ES-I3 (cell line): ENCODE measurements at regions not wholly inside any gene's neighbourhood (a gene's known extent, or its start where the extent isn't known, plus 50 kb on each side); places are given as distances from the start of the nearest gene placed in this dataset.

Experiments
- H3K36me3 ChIP-seq: 2 replicates; pipeline ENCODE4 v1.6.1; 2013; ENCODE audit warnings: mild to moderate bottlenecking, low read length, control low read depth, moderate library complexity; ENCODE audit not compliant: insufficient read depth
- H3K4me1 ChIP-seq: 2 replicates; pipeline ENCODE4 v1.6.1; 2013; ENCODE audit warnings: mild to moderate bottlenecking, control low read depth, low read length; ENCODE audit not compliant: insufficient read depth
- H3K9ac ChIP-seq: 2 replicates; pipeline ENCODE4 v1.6.1; 2013; ENCODE audit warnings: low read depth, mild to moderate bottlenecking, low read length, moderate library complexity
- H3K9me3 ChIP-seq: 2 replicates; pipeline ENCODE4 v1.6.1; 2013; ENCODE audit warnings: mild to moderate bottlenecking, low read length, moderate library complexity; ENCODE audit not compliant: control insufficient read depth, insufficient read depth

DNA sequence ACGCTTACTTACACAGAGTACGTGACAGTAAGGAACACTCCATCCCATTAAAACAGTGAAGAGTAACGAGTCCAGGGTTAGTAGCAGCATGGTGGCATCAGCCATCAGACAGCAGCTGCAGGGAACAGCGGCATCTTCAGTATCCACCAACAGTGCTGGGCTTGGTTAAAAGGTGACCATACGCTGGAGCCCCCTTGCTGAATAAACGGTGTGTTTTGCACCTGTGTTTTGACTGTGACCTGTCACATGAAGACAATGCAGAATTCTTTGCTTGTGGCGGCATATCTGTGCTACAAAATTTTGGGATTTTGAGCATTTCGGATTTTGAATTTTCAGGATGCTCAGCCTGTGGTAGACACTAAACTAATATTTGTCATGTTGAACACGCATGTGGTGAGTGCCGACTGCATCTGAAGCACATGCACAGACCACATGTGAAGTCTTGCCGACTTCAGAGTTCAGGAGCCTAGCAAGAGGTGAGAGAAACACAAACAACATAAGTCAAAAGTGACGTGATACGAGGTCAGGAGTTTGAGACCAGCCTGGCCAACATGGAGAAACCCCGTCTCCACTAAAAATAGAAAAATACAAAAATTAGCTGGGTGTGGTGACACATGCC is 69.3 kb upstream of the FRMD1 start:
- H3K9me3 ChIP-seq: no peaks in the 10 kb centered on the region
- H3K4me1 ChIP-seq: no peaks in the 10 kb centered on the region; the same call in 1 of the 2 replicates
- no peaks in the 10 kb centered on the region for H3K36me3 ChIP-seq
- H3K9ac ChIP-seq: no peak overlapping the region

DNA sequence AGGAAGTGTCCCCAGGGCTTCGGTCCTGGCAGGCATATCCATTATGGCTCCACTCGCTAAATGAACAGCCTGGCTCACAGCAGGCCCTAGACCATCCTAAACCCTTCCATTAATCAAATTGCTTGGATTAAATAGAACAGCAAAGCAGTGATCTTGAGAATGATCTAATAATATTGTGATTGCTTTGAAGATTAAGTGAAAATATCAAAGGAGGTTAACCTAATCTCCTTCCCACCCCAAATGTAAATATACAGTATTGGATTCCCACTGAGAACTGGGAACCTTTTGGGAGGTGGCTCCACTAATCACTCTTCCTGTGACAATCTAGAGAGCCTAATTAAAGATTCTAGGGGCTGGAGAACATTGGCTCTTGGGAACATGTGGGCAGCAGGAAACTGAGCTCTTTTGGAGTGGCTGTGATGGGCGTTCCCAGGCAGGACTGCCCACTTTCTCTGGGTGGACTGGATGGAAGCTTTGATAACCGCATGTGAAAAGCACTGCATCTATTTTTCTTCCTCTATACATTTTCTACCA is 68.3 kb upstream of the FRMD1 start:
- H3K36me3 ChIP-seq: no peaks in the 10 kb centered on the region
- H3K9me3 ChIP-seq: no peaks in the 10 kb centered on the region
- H3K4me1 ChIP-seq: no peaks in the 10 kb centered on the region; the same call in 1 of the 2 replicates
- no peak overlapping the region for H3K9ac ChIP-seq

DNA sequence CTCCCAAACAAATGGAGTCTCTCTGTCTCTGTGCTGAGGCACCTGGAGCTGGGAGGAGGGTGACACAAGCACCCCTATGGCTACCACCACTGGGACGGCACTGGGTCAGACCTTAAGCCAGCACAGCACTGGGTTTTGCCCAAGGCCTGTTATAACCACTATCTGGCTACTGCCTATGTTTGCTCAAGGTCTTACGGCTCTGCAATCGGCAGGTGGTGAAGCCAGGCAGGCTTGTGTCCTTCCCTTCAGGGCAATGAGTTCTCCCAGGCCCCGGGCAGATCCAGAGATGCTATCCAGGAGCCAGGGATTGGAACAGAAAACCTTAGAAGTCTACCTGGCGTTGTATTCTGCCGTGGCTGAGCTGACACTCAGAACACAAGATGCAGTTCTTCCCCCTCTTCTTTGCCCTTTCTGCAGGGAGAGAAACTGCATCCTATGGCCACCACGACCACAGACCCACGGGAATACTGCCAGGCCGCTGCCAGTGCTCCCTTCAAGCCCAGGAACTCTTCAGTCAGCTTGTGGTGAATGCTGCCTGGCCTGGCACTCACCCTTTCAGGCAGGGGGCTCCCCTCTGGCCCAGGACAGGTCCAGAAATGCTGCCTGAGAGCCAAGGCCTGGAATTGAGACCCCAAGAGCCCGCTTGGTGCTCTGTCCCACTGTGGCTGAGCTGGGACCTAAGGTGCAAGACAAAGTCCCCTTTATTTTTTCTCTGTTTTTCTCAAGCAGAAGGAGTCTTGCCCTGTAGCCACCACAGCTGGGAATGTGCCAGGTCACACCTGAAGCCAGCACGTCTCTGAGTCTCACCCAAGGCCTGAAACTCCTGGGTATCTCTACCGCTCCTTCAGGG is 67.0 kb upstream of the FRMD1 start:
- Histone ChIP-seq H3K9ac (no peak overlapping the region), H3K9me3 (no peaks in the 10 kb centered on the region), H3K4me1 (no peaks in the 10 kb centered on the region; the same call in 1 of the 2 replicates), H3K36me3 (no peaks in the 10 kb centered on the region)

DNA sequence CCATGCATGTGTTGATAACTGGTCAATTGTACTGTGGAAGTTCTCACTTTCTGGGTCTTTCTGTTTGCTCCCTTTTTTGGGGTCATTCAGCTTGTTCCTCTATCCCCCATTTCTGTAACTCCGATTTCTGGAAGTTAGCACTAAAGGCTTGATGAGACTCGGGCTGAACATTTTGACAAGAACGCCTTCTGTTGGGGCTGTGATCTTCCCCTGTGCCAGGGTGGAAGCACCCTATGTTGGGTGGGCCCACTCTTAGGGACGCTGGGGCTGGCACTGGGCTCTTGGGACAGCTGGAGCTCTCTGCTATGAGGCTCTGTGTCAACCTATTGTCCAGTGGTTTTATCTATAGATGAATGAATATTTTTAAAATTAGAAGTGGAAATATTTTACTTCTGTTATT is 60.1 kb upstream of the FRMD1 start:
- Histone ChIP-seq H3K9ac (no peak overlapping the region), H3K9me3 (no peaks in the 10 kb centered on the region)

DNA sequence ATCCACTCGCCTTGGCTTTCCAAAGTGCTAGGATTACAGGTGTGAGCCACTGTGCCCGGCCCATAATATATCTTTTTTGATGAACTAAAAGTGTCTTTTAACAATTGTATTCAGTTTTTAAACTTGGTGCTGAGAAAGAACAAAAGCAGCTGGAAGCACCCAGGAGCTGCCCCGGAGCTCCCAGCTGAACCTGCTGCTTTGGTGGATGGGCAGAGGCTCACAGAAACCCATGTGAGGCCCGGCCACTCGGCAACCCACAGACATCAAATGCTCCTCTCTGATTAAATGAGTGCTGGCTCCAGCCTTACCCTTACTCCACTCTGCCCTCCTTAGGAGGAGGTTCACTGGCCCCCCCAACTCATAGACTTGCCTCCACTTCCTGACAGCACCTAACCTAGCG is 59.4 kb upstream of the FRMD1 start:
- no peak overlapping the region for H3K9ac ChIP-seq
- H3K4me1 ChIP-seq: no peaks in the 10 kb centered on the region
- H3K36me3 ChIP-seq: no peaks in the 10 kb centered on the region
- H3K9me3 ChIP-seq: no peaks in the 10 kb centered on the region

More for the DNA sequence above, 60.1 kb upstream of the FRMD1 start:
- H3K4me1 ChIP-seq: no peaks in the 10 kb centered on the region
- no peaks in the 10 kb centered on the region for H3K36me3 ChIP-seq

DNA sequence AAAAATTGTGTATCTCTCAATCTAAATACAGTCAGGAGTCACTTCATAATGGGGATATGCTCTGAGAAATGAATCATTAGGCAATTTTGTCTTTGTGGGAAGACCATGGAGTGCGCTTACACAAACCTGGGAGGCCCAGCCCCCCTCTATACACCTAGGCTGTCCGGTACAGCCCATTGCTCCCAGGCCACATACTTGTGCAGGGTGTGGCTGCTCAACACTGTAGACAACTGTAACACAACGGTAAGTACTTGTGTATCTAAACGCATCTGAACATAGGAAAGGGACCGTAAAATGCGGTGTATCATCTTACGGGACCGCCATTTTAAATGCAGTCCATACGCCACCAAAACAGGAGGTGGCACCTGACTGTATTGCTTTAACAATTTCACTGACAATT is 58.0 kb upstream of the FRMD1 start:
- Histone ChIP-seq H3K4me1 (peaks cover 6% of the 10 kb centered on the region), H3K9me3 (no peaks in the 10 kb centered on the region), H3K9ac (no peak overlapping the region), H3K36me3 (no peaks in the 10 kb centered on the region)

DNA sequence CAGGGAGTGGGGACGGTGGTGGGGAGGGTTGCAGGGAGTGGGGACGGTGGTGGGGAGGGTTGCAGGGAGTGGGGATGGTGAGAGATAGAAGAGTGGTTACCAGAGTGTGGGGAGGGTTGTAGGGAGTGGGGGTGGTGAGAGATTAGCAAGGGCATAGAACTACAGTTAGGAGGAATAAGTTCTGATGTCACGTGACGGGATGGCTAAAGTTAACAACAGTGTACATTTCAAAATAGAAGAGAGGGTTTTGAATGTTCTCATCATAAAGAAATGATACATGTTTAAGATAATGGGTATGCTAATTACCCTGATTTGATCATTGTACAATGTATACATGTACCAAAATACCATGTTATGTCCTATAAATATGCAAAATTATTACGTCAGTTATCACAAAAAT is 57.6 kb upstream of the FRMD1 start:
- Histone ChIP-seq H3K36me3 (no peaks in the 10 kb centered on the region), H3K4me1 (peaks cover 10% of the 10 kb centered on the region), H3K9me3 (no peaks in the 10 kb centered on the region), H3K9ac (no peak overlapping the region)

DNA sequence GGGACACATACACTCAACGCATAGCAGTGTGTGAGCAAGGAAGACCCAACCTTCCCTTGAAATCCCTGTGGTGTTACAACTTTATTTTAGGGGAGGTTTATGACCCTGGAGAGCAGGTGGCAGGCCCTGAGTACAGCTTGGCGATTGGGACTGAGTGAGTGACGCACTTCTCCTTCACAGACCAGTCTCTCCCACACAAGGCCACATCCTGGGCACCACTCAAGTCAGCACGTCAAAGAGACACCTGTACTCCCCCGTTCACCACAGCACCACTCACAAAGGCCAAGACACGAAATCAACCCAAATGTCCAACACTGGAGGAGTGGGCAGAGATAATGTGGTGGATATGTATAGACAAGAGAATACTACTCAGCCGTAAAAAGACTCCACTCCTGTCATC is 57.0 kb upstream of the FRMD1 start:
- no peaks in the 10 kb centered on the region for H3K9me3 ChIP-seq
- H3K9ac ChIP-seq: no peak overlapping the region
- H3K36me3 ChIP-seq: no peaks in the 10 kb centered on the region
- H3K4me1 ChIP-seq: peaks cover 11% of the 10 kb centered on the region

DNA sequence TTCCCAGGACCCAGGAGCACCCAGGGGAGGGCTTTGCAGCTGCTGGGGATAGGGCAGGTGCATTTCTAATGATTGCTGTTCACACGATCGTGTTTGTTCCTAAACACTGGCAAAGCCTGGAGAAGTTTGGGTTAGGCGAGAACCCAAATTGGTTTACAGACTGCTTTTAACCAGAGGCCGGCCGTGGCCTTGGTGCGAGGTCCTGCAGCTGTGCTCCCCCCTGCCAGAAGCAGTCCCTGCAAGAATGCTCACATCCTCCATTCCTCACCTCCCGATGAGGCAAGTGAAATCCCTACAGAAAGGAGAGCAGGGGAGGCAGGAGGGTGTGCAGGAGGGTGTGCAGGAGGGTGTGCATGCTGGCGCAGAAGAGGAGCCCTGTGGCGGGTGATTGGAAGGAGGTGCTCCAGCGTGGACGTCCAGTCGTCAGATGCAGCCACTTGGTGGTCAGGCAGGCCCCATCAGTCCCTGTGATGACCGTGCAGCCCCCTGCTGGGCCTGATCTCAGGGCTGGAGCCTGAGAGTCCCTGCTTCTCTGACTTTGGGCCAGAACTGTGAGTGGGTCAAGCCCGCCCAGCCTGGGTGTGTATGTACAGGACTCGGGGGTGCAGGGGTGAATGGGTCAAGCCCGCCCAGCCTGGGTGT is 55.7 kb upstream of the FRMD1 start:
- H3K36me3 ChIP-seq: no peaks in the 10 kb centered on the region
- no peaks in the 10 kb centered on the region for H3K9me3 ChIP-seq
- H3K4me1 ChIP-seq: peaks cover 11% of the 10 kb centered on the region
- no peak overlapping the region for H3K9ac ChIP-seq

DNA sequence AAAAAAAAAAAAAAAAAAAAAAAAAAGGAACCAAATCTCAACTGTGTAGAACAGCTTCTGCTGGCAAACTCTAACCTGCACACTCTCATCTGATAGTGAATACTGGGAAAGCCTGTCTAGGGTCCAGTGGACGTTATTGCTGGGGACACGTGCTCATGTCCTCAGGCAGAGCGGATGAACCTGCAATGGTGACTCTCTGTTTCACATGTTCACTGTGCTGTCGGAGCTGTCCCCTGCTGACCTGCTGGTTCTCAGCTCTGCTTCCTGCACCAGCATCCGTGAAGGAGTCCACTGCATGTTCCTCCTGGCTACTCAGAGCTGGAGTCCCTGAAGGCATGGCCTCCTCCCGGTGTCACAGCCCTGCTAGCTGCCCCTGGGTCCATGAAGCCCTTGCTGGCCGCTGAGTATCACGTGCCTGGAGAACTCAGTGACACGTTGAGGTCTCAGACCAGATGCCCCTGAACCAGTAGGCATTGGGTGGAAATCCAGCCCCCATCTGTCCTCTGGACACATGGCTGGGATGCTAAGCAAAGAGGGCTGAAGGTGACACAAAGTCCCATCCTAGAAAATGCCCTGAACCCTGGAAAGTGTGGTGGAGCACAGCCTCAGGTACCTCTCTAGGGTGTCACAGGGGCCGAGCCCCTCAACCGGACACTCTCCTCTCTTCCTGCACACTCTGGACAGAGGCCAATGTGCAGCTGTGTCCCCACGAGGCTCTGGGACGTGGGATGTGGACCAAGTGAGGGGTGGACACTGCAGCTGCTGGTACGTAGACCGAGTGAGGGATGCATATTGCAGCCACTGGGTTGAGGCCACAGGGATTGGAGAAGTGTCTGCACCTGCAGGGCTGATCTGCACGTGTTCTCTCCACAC is 54.9 kb upstream of the FRMD1 start:
- no peaks in the 10 kb centered on the region for H3K9me3 ChIP-seq
- H3K9ac ChIP-seq: no peak overlapping the region

DNA sequence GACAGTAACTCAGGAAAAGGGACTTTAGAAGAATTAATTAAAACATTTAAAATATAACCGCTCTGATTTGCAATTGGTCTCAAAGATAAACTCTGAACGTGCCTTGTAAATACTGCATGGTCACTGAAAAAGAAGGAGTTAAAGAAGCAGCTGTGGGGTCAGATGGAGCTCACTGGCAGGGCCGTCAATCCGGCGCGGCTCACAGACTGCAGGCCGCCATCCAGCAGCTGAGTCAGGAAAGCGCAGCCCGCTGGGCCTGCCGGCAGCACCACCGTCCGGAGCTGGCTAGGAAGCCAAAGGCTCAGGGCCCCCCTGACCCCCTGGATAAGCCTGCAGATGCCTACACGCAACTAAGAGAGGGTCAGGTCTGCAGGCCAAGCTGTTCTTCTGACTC is 54.2 kb upstream of the FRMD1 start:
- no peak overlapping the region for H3K9ac ChIP-seq
- no peaks in the 10 kb centered on the region for H3K36me3 ChIP-seq
- no peaks in the 10 kb centered on the region for H3K9me3 ChIP-seq
- H3K4me1 ChIP-seq: peaks cover 11% of the 10 kb centered on the region

More for the DNA sequence above, 54.9 kb upstream of the FRMD1 start:
- Histone ChIP-seq H3K4me1 (peaks cover 11% of the 10 kb centered on the region), H3K36me3 (no peaks in the 10 kb centered on the region)

DNA sequence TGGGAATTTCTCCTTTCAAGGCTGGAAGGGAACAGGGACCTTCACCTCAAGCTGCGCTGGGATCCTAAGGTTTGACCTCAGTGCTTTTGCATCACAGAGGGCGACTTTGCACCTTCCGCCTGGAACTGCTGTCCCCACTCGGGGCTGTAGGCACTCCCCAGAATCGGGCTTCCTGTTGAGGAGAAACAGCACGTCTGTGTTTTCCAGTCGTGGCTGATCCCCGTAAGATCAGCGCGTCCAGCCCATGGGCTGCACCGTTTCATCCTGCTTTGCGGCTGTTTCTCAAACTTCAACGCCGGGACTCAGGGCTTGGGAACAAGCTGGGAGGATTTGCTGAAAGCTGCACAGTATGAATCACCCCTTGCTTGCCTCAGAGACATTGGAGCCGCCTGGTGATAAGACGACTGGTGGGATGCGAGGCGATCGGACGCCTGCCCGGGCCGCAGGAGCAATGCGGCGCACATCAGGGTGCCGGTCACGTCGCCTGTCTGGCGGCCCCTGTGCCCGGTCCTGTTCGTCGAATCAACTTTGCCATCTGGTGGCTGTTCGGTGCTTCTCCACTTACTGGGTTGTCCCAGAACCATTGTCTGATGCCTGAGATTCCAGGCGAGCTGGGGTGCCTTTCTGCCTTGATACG is 53.6 kb upstream of the FRMD1 start:
- no peak overlapping the region for H3K9ac ChIP-seq
- H3K36me3 ChIP-seq: no peaks in the 10 kb centered on the region
- H3K9me3 ChIP-seq: no peaks in the 10 kb centered on the region
- H3K4me1 ChIP-seq: peaks cover 11% of the 10 kb centered on the region

DNA sequence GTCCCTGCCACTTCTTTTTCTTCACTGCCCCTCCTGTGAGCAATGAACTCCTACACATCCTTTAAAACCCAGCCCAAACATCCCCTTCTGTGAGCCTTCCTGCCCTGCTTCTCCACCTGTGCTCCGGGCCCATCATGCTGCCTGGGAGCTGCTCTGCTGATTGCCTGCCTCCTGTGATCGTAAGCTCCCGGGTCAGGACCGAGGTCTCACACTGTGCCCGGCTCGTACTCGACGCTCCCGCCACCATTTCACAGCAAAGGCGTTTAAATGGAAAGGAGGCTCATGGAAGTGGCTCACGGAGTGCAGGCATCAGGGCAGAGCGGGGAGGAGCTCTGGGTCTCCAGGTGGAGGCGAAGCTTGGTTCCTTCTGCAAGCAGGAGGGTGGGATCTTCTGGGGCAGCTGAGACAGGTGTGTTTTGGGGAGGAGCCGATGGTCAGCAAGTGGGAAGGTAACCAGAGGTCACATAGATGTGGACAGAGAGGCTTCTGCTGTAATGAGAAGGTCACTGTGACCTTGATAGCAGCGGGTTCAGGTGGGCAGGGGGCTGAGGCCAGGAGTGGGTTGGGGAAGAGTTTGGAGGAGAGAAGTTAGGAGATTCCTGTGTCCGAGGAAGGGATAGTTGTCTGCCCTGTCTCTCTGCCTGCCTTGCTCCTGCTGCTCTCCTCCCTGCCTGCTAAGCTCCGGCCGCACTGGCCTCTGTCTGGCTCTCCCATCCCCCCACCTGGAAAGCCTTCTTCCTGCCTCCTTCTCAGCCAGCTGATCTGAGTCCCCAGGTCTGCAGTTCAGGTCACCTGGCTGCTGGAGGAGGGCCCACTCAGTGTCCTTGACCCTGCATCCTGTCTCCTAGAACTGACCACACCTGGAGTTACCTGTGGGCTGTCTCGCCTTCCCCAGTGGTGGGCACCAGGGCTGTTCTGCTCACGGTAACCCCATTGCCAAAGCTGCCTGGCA is 52.7 kb upstream of the FRMD1 start:
- Histone ChIP-seq H3K36me3 (no peaks in the 10 kb centered on the region), H3K4me1 (peaks cover 11% of the 10 kb centered on the region), H3K9me3 (no peaks in the 10 kb centered on the region), H3K9ac (no peak overlapping the region)
